ENCODE measurements at regions not wholly inside any gene's neighbourhood (a gene's known extent, or its start where the extent isn't known, plus 50 kb on each side); places are given as distances from the start of the nearest gene placed in this dataset.

- peaks cover 9% of the 10 kb centered on the region for H3K4me1 ChIP-seq (ENCODE audit: control insufficient read depth, insufficient read depth, low read length)
- H3K27ac ChIP-seq (ENCODE audit: control insufficient read depth, insufficient read depth), result no peak overlapping the region
- H3K4me3 ChIP-seq, result no peak overlapping the region
- no peak for FAIRE-seq
- ChIA-PET CTCF (interaction anchor here (1.1 to 2.2 kb wide), 5 partner anchors 10 to 1712 kb away, joined by 3 to 6 read pairs (median 3); no protein-coding TSS in a partner anchor), RAD21 (ENCODE audit: unreplicated experiment) (interaction anchor here (1.3 kb wide), 1 partner anchor 187 kb away, joined by 3 read pairs; no protein-coding TSS in a partner anchor), POLR2A (no interaction called here), SMC1A (ENCODE audit: uncharacterized antibody, unreplicated experiment) (interaction anchor here (0.7 to 1.0 kb wide), 2 partner anchors 178 to 247 kb away, joined by 3 read pairs; no protein-coding TSS in a partner anchor)
- in situ Hi-C loops (cut with MboI), result no loop called here
- no peak overlapping the region for H3K4me2 ChIP-seq (ENCODE audit: control insufficient read depth, insufficient read depth)
- no peak overlapping the region for H2AFZ ChIP-seq (ENCODE audit: control insufficient read depth, low read depth, low read length)
- H3K9me3 ChIP-seq (replicated peaks; ENCODE audit: control insufficient read depth, insufficient read depth, low read length), result no peaks in the 10 kb centered on the region
- 36% methylated on average over 3 of the region's 3 CpGs for WGBS (ENCODE audit: insufficient coverage, insufficient replicate concordance, low lambda C conversion rate, missing lambda C conversion rate)
- H3K79me2 ChIP-seq (ENCODE audit: control insufficient read depth, insufficient read depth, low read length), result no peaks in the 10 kb centered on the region
- no peaks in the 10 kb centered on the region for H3K27me3 ChIP-seq (replicated peaks in 1 of 2; ENCODE audit: control insufficient read depth in 2 of 2, insufficient read depth in 2 of 2, low read length in 1 of 2)
- TF ChIP-seq FOXK2 (IDR thresholded peaks at IDR 0.05) (no peak), HDGF (IDR thresholded peaks at IDR 0.05) (no peak), NKRF (conservative IDR thresholded peaks at IDR 0.05) (no peak), BCLAF1 (IDR thresholded peaks at IDR 0.05) (no peak), IRF5 (IDR thresholded peaks at IDR 0.05; ENCODE audit: borderline replicate concordance) (no peak), SKIL (IDR thresholded peaks at IDR 0.05; ENCODE audit: low read depth, poor library complexity, severe bottlenecking) (no peak), ZNF207 (IDR thresholded peaks at IDR 0.05; ENCODE audit: borderline replicate concordance) (no peak), ZBTB11 (CRISPR knock-in tag; IDR thresholded peaks at IDR 0.05) (no peak)
- no peak for DNase-seq (ENCODE audit: low read depth, low spot score)
- no TSS peak for BruUV-seq (replicated peaks)
- H4K20me1 ChIP-seq (ENCODE audit: control insufficient read depth, insufficient read depth), result no peaks in the 10 kb centered on the region
- H3K36me3 ChIP-seq (ENCODE audit: control insufficient read depth in 2 of 2, insufficient read depth in 2 of 2, low read length in 1 of 2), result no peaks in the 10 kb centered on the region
- H3K9ac ChIP-seq (ENCODE audit: control insufficient read depth, insufficient read depth, low read length), result no peak overlapping the region
- ATAC-seq, result no peak
- intact Hi-C loops (cut with micrococcal nuclease; ENCODE audit: unreplicated experiment), result no loop called here
Observed at GRCh38 chr20:41696428-41696827, 78.3 kb upstream of the CHD6 start.
